Cardiac fibroblast (primary cell): ENCODE measurements at regions not wholly inside any gene's neighbourhood (a gene's known extent, or its start where the extent isn't known, plus 50 kb on each side); places are given as distances from the start of the nearest gene placed in this dataset.

ENCODE experiments used
- DNase-seq, 2 donors: peaks; one replicate each; pipeline versions ENCODE4 v3.0.0 to v3.0.0-alpha.2; 2010; ENCODE audit warnings: low read depth in 2 of 2
- H3K4me3 ChIP-seq, 2 donors: replicated peaks in 1 of 2; 1 replicate in 1 of 2; 2 replicates in 1 of 2; pipeline ENCODE4 v1.5.1; 2011; ENCODE audit warnings: low read depth in 2 of 2, low read length in 2 of 2, mild to moderate bottlenecking in 2 of 2, moderate library complexity in 1 of 2
- TF ChIP-seq, protein P1 (sequence below): IDR thresholded peaks from one replicate; pipeline ENCODE4 v1.5.1; 2011; ENCODE audit warnings: low read depth, mild to moderate bottlenecking, low read length, inconsistent platforms

DNA sequence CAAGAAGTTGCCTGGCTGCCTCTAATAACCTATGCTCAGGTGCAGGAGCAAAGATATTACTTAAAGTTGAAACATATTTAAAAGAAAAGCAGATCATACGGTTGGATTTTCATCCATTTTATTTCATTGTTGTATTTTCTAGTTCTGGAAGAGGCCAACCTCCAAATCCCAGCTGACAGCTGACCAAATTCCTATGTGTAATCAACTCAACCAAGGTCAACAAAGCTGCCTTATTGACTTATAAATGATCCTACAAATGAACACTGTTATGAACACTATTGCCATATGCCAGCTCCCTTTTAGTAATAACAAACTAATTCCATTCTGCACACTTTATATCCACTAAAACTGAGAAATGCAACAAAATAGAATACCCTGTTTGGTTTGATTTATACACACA is 1537.4 kb downstream of the SLITRK1 start:
- DNase-seq: no peak
- H3K4me3 ChIP-seq: no peak overlapping the region
- TF ChIP-seq, protein P1, sequence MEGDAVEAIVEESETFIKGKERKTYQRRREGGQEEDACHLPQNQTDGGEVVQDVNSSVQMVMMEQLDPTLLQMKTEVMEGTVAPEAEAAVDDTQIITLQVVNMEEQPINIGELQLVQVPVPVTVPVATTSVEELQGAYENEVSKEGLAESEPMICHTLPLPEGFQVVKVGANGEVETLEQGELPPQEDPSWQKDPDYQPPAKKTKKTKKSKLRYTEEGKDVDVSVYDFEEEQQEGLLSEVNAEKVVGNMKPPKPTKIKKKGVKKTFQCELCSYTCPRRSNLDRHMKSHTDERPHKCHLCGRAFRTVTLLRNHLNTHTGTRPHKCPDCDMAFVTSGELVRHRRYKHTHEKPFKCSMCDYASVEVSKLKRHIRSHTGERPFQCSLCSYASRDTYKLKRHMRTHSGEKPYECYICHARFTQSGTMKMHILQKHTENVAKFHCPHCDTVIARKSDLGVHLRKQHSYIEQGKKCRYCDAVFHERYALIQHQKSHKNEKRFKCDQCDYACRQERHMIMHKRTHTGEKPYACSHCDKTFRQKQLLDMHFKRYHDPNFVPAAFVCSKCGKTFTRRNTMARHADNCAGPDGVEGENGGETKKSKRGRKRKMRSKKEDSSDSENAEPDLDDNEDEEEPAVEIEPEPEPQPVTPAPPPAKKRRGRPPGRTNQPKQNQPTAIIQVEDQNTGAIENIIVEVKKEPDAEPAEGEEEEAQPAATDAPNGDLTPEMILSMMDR: no peak

DNA sequence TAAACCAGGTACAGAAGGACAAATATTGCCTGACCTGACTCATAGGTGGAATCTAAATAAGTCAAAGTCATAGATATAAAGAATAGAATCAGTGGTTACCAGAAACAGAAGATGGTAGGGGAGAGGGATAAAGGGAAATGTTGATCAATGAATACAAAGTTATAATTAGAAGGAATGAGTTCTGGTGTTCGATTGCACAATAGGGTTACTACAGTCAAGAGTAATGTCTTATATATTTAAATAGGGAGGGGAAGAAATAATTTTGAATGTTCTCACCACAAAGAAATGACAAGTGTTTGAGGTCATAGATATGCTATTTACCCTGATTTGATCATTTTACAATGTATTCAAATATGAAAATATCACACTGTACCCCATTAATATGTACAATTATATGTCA is 1541.2 kb downstream of the SLITRK1 start:
- no peak for DNase-seq
- no peak overlapping the region for H3K4me3 ChIP-seq
- TF ChIP-seq, protein P1: no peak

- TF ChIP-seq, protein P1: peak; percentile 46
- peak; percentile 25 to 30 for DNase-seq
- H3K4me3 ChIP-seq: no peak overlapping the region
Observed at GRCh38 chr13:82330499-82330898, 1551.8 kb downstream of the SLITRK1 start.

DNA sequence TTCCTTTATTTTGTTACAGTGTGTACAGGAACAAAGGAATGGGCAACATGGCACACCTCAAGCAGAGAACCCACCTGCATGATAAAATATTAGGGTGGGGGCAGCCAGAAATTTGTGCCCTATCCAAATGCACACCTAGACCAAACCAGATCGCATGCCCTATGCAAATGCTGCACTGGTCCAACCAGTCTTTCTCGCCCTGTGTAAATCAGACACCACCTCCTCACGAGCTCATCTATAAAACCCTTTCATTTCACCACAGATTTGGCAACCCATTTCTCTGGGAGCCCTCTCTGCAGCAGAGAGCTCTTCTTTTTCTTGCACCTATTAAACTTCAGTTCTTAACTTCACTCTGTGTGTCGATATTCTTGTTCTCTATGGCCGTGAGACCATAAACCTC is 1559.2 kb downstream of the SLITRK1 start:
- TF ChIP-seq, protein P1: no peak
- no peak for DNase-seq
- no peak overlapping the region for H3K4me3 ChIP-seq

DNA sequence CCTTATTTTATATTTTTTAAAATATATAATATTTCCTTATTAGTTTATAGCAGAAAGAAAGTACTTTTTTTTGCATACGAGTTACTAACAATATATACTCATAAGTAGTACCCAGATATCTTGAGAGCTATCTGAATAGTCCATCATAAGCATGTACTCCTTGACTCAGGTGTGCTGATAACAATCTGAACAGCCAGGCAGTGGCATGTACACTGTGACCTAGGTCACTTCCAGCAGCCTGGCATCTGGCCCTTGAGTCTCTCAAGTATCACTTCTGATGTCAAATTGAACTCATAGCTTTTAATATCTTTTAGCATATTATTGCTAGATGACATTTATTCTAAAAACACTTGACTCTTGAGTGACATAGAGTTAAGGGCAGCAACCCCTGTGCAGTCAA is 1576.7 kb downstream of the SLITRK1 start:
- no peak for DNase-seq
- H3K4me3 ChIP-seq: no peak overlapping the region
- TF ChIP-seq, protein P1: no peak

- no peak for DNase-seq
- H3K4me3 ChIP-seq: no peak overlapping the region
- TF ChIP-seq, protein P1: no peak
Observed at GRCh38 chr13:82298106-82298505, 1584.2 kb downstream of the SLITRK1 start.

DNA sequence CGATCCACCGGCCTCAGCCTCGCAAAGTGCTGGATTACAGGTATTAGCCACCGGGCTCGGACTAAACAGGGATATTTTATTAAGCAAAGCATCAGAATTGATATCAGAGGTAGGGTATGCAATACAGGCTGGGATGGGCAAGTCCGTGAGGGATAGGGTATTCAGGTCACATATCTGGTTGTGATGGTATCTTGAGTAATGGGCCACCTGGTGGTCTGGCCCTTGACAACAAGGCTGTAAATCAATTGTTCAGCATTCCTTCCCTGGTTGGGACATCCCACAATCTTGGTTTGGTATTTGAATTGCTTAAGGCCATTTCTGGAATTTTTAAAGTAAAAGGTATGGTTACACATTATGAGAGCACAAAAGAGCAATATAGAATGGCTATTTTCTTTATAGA is 1588.0 kb downstream of the SLITRK1 start:
- TF ChIP-seq, protein P1: no peak
- no peak overlapping the region for H3K4me3 ChIP-seq
- DNase-seq: no peak
